ENCODE measurements at regions not wholly inside any gene's neighbourhood (a gene's known extent, or its start where the extent isn't known, plus 50 kb on each side); places are given as distances from the start of the nearest gene placed in this dataset.

- Histone ChIP-seq H3K27me3 (no peaks in the 10 kb centered on the region), H3K4me3 (no peak overlapping the region), H3K27ac (no peak overlapping the region), H3K9me3 (no peaks in the 10 kb centered on the region), H3K4me1 (no peaks in the 10 kb centered on the region), H3K36me3 (no peaks in the 10 kb centered on the region)
- ATAC-seq = no peak
- 86 to 93% methylated on average over 4 to 6 of the region's 6 CpGs for WGBS, 2 donors (ENCODE audit: low coverage in 1 of 2)
- TF ChIP-seq CTCF (IDR thresholded peaks at IDR 0.05) (no peak), POLR2AphosphoS5 (IDR thresholded peaks at IDR 0.05) (no peak), EP300 (IDR thresholded peaks at IDR 0.05) (no peak), POLR2A (IDR thresholded peaks at IDR 0.05) (no peak)
Observed at GRCh38 chr20:10976051-10976450, 302.3 kb upstream of the JAG1 start.

- no peak for ATAC-seq
- no peaks in the 10 kb centered on the region for H3K9me3 ChIP-seq
- WGBS, 2 donors (ENCODE audit: low coverage in 1 of 2) = 96 to 100% methylated on average over 2 to 4 of the region's 4 CpGs
- no peak for TF ChIP-seq CTCF (IDR thresholded peaks at IDR 0.05)
- TF ChIP-seq POLR2AphosphoS5 (IDR thresholded peaks at IDR 0.05) = no peak
- no peak for TF ChIP-seq POLR2A (IDR thresholded peaks at IDR 0.05)
- no peak for TF ChIP-seq EP300 (IDR thresholded peaks at IDR 0.05)
- no peaks in the 10 kb centered on the region for H3K27me3 ChIP-seq
- H3K4me1 ChIP-seq = peaks cover 0 to 8% (median 0%) of the 10 kb centered on the region in 3 donors
- H3K36me3 ChIP-seq = no peaks in the 10 kb centered on the region
- no peak overlapping the region for H3K27ac ChIP-seq
- H3K4me3 ChIP-seq = no peak overlapping the region
Observed at GRCh38 chr20:10978019-10978702, 304.4 kb upstream of the JAG1 start.

- Histone ChIP-seq H3K9me3 (no peaks in the 10 kb centered on the region), H3K27me3 (no peaks in the 10 kb centered on the region), H3K27ac (no peak overlapping the region), H3K36me3 (no peaks in the 10 kb centered on the region), H3K4me3 (no peak overlapping the region), H3K4me1 (peaks cover 0 to 9% (median 0%) of the 10 kb centered on the region in 3 donors)
- ATAC-seq = no peak
- WGBS, 2 donors (ENCODE audit: low coverage in 1 of 2) = 72 to 89% methylated on average over 3 to 5 of the region's 5 CpGs
- TF ChIP-seq POLR2A (IDR thresholded peaks at IDR 0.05) (no peak), POLR2AphosphoS5 (IDR thresholded peaks at IDR 0.05) (no peak), EP300 (IDR thresholded peaks at IDR 0.05) (no peak), CTCF (IDR thresholded peaks at IDR 0.05) (no peak)
Observed at GRCh38 chr20:10978713-10979112, 304.9 kb upstream of the JAG1 start.

GRCh38 chr20:10982692-10983091 lies 308.9 kb upstream of the JAG1 start:
- H3K9me3 ChIP-seq = no peaks in the 10 kb centered on the region
- H3K36me3 ChIP-seq = no peaks in the 10 kb centered on the region
- H3K4me1 ChIP-seq = peaks cover 0 to 9% (median 0%) of the 10 kb centered on the region in 3 donors
- WGBS, 2 donors (ENCODE audit: low coverage in 1 of 2) = 24 to 39% methylated on average over 5 to 6 of the region's 6 CpGs
- H3K27me3 ChIP-seq = no peaks in the 10 kb centered on the region
- H3K4me3 ChIP-seq = no peak overlapping the region
- no peak overlapping the region for H3K27ac ChIP-seq
- ATAC-seq = peak; percentile 62
- TF ChIP-seq POLR2AphosphoS5 (IDR thresholded peaks at IDR 0.05) = peak; percentile 59
- TF ChIP-seq EP300 (IDR thresholded peaks at IDR 0.05) = no peak
- no peak for TF ChIP-seq CTCF (IDR thresholded peaks at IDR 0.05)

GRCh38 chr20:10984294-10984693 lies 310.5 kb upstream of the JAG1 start:
- H3K27ac ChIP-seq = peak overlapping the region in 1 of 4 donors; percentile 27
- ATAC-seq = no peak

More at GRCh38 chr20:10984294-10984693, 310.5 kb upstream of the JAG1 start:
- no peaks in the 10 kb centered on the region for H3K27me3 ChIP-seq
- TF ChIP-seq POLR2A (IDR thresholded peaks at IDR 0.05) (no peak), POLR2AphosphoS5 (IDR thresholded peaks at IDR 0.05) (no peak), CTCF (IDR thresholded peaks at IDR 0.05) (no peak), EP300 (IDR thresholded peaks at IDR 0.05) (no peak)
- no peak overlapping the region for H3K4me3 ChIP-seq
- H3K36me3 ChIP-seq = no peaks in the 10 kb centered on the region
- peaks cover 0 to 9% (median 0%) of the 10 kb centered on the region in 3 donors for H3K4me1 ChIP-seq
- 75 to 83% methylated on average over 2 to 4 of the region's 4 CpGs for WGBS, 2 donors (ENCODE audit: low coverage in 1 of 2)
- H3K9me3 ChIP-seq = no peaks in the 10 kb centered on the region
